ENCODE measurements at regions not wholly inside any gene's neighbourhood (a gene's known extent, or its start where the extent isn't known, plus 50 kb on each side); places are given as distances from the start of the nearest gene placed in this dataset.

DNA sequence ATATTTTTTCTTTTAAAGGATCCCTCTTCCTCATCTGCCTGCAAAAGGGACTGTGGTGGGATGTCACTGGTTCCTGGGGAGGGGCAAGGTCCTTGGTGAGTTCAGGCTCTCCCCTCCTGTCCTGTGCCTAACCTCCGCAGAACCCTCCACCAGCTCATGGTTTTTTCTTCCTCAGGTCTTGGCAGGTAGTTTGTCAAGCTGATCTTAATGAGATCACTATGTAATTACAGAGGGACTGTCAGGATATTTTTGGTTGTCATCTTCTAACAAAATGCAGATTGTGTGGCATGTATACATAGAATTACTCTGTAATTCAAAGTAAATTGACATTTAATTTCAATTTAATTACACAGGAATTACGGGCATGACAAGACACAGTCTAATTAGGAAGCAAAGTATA lies 150.3 kb upstream of the SEMA6A start:
- no peak for TF ChIP-seq SUZ12 (IDR thresholded peaks at IDR 0.05; ENCODE audit: extremely low read depth, insufficient read depth, insufficient read length)
- TF ChIP-seq YY1 (IDR thresholded peaks at IDR 0.05; ENCODE audit: insufficient read depth, insufficient read length), result no peak

Measured in NT2/D1 (cell line).